Osteocyte (in vitro differentiated cells): ENCODE measurements at regions not wholly inside any gene's neighbourhood (a gene's known extent, or its start where the extent isn't known, plus 50 kb on each side); places are given as distances from the start of the nearest gene placed in this dataset.

Source experiments
- DNase-seq: peaks from one replicate; pipeline ENCODE4 v3.0.0; 2021; ENCODE audit warnings: mixed read lengths; ENCODE audit not compliant: unreplicated experiment; ENCODE audit errors: extremely low spot score
- H3K27ac Mint-ChIP-seq: one replicate; pipeline ENCODE4 v1.8.0; 2021; ENCODE audit warnings: mild to moderate bottlenecking, mixed read lengths; ENCODE audit not compliant: unreplicated experiment
- H3K27me3 Mint-ChIP-seq: one replicate; pipeline ENCODE4 v1.8.0; 2021; ENCODE audit warnings: mixed read lengths; ENCODE audit not compliant: unreplicated experiment
- H3K36me3 Mint-ChIP-seq: one replicate; pipeline ENCODE4 v1.8.0; 2021; ENCODE audit warnings: mixed read lengths; ENCODE audit not compliant: unreplicated experiment
- H3K4me1 Mint-ChIP-seq: one replicate; pipeline ENCODE4 v1.8.0; 2021; ENCODE audit warnings: mixed read lengths; ENCODE audit not compliant: unreplicated experiment
- H3K4me3 Mint-ChIP-seq: one replicate; pipeline ENCODE4 v1.8.0; 2021; ENCODE audit warnings: mild to moderate bottlenecking, moderate library complexity, mixed read lengths; ENCODE audit not compliant: unreplicated experiment
- H3K9me3 Mint-ChIP-seq: one replicate; pipeline ENCODE4 v1.8.0; 2021; ENCODE audit warnings: mixed read lengths; ENCODE audit not compliant: unreplicated experiment
- TF ChIP-seq, protein P1 (sequence below): fragments of 200-600 bp; sonication (generic); IDR thresholded peaks from 2 replicates; pipeline ENCODE4 v1.5.0; 2021; ENCODE audit warnings: antibody characterized with exemption, mild to moderate bottlenecking, moderate library complexity

DNA sequence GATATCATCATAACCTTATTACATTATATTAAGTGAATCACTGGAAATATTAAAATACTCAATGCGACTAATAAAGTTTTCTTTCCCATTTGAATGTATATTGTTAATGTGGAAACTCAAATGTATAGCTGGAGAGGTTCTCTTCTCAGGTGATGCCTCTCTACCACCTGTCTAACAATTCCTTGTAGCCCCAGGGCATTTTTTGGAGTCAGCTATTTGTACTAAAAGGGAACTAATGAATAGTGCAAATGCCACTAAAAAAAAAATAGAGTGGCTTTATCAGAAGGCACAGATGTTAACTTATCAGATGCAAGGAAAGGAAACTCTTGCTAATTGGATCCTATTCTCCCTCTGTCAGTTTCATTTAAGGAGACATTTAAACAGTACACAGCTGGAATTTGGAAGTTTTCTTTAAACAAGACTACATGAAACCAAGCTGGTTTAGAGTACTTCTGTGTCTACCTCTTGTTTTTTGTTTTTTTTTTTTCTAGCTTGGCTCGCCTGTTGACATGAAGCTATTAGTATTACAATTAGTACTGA is 897.0 kb upstream of the SLC35B3 start:
- DNase-seq, result no peak
- Mint-ChIP-seq H3K9me3 (peaks cover 12% of the 10 kb centered on the region), H3K36me3 (peaks cover 2% of the 10 kb centered on the region), H3K27ac (no peak overlapping the region), H3K27me3 (no peaks in the 10 kb centered on the region), H3K4me1 (peaks cover 11% of the 10 kb centered on the region), H3K4me3 (no peak overlapping the region)
- TF ChIP-seq, protein P1, sequence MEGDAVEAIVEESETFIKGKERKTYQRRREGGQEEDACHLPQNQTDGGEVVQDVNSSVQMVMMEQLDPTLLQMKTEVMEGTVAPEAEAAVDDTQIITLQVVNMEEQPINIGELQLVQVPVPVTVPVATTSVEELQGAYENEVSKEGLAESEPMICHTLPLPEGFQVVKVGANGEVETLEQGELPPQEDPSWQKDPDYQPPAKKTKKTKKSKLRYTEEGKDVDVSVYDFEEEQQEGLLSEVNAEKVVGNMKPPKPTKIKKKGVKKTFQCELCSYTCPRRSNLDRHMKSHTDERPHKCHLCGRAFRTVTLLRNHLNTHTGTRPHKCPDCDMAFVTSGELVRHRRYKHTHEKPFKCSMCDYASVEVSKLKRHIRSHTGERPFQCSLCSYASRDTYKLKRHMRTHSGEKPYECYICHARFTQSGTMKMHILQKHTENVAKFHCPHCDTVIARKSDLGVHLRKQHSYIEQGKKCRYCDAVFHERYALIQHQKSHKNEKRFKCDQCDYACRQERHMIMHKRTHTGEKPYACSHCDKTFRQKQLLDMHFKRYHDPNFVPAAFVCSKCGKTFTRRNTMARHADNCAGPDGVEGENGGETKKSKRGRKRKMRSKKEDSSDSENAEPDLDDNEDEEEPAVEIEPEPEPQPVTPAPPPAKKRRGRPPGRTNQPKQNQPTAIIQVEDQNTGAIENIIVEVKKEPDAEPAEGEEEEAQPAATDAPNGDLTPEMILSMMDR, result no peak

DNA sequence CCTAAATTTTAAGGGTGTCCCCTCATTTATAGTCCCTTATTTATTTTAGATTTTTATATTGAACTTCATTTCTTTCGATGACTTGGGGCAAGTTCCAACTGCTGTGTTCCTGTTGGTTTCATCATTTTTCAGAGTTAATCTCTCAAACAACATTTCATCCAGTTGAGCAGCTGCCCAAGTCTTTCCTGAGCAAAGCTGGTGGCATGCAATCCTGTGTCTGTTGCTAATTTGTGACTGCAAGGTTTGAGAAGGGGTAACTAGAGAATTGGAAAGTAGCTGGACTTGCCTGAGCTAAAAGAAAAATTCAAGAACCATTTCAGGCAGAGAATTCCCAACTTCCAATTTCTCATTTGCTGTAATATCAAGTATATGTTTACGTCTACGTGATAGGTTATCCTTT is 881.5 kb upstream of the SLC35B3 start:
- H3K36me3 Mint-ChIP-seq, result no peaks in the 10 kb centered on the region
- H3K27ac Mint-ChIP-seq, result no peak overlapping the region
- H3K9me3 Mint-ChIP-seq, result no peaks in the 10 kb centered on the region
- H3K27me3 Mint-ChIP-seq, result no peaks in the 10 kb centered on the region
- DNase-seq, result no peak
- peaks cover 11% of the 10 kb centered on the region for H3K4me1 Mint-ChIP-seq
- no peak overlapping the region for H3K4me3 Mint-ChIP-seq
- TF ChIP-seq, protein P1, result no peak

DNA sequence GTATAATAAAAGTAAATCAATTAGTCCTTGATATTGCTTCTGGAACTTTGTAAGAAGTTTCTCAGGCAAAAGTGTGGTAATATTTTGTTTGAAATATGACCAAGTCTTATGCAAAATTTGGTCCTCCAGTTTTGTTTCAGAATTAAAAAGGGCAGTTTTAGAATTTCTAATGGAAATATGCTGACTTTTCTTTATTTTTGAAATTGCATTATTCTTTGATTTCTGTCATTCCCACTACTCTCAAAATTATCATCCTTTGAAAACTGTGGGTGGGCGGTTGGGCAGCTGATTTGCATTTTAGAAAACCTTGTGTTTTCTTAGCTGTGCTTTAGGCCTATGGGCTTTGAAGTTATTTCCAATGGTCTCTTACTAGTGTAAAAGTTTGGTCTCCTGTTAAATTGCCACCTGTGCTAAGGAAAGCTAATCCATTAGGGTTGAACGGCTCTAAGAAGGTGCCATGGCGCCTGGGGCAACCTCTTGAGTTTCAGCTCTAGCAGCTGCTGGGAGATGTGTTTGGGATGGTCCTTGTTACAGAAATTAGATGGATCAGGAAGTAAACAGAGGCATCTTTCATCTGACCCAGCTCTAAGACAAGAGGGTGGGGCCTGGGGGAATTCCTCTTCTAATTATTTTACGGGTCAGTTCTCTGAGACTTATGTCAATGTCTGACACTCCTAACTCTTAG is 880.8 kb upstream of the SLC35B3 start:
- DNase-seq, result no peak
- Mint-ChIP-seq H3K4me1 (peaks cover 11% of the 10 kb centered on the region), H3K27ac (no peak overlapping the region), H3K4me3 (no peak overlapping the region), H3K9me3 (no peaks in the 10 kb centered on the region), H3K27me3 (no peaks in the 10 kb centered on the region), H3K36me3 (no peaks in the 10 kb centered on the region)
- TF ChIP-seq, protein P1, result no peak

DNA sequence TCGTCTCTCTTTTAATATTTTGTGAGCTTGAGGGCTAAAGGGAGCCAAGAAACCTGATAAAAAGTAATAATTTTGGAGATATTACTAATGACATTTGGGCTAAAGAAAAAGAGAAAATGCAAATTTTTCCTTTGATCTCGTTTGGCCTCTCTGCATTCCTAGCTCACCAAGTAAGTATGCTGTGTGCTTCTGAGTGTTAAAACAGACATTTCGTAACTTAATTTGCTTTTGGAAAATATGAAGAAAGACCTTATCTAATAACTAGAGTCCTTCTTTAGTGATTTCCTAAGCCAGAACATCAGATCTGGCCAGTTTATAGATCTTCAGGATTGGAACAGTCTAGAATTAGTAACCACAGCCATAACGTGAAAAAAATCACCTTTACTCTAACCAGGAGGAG is 872.9 kb upstream of the SLC35B3 start:
- TF ChIP-seq, protein P1, result no peak
- Mint-ChIP-seq H3K4me3 (no peak overlapping the region), H3K36me3 (no peaks in the 10 kb centered on the region), H3K4me1 (no peaks in the 10 kb centered on the region), H3K9me3 (no peaks in the 10 kb centered on the region), H3K27me3 (no peaks in the 10 kb centered on the region), H3K27ac (no peak overlapping the region)
- DNase-seq, result no peak

DNA sequence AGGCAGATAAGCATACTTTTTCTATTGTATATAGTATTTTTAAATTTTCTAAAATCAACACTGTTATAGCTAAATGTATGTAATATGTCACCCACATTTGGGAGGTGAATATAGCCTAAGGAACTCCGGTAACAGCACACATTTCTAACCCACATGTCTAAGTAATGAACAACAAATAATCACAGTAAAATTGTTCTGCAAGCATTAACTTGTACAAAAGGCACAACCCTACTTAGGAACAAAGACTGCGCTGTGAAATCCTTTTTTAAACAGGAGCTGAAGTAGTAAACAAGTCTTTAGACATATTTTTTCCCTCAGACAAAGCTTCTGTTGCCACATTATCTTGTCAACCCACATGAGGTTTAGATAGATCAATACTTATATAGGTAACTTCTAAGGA is 872.4 kb upstream of the SLC35B3 start:
- no peak overlapping the region for H3K4me3 Mint-ChIP-seq
- H3K9me3 Mint-ChIP-seq, result no peaks in the 10 kb centered on the region
- no peaks in the 10 kb centered on the region for H3K4me1 Mint-ChIP-seq
- no peaks in the 10 kb centered on the region for H3K27me3 Mint-ChIP-seq
- no peaks in the 10 kb centered on the region for H3K36me3 Mint-ChIP-seq
- no peak overlapping the region for H3K27ac Mint-ChIP-seq
- TF ChIP-seq, protein P1, result no peak
- no peak for DNase-seq
